ENCODE measurements at regions not wholly inside any gene's neighbourhood (a gene's known extent, or its start where the extent isn't known, plus 50 kb on each side); places are given as distances from the start of the nearest gene placed in this dataset.
"Not testable (repeated sequence)": the region's sequence is repeated elsewhere in the genome, so short reads cannot be mapped to it uniquely, and the experiment has no call there.

DNA sequence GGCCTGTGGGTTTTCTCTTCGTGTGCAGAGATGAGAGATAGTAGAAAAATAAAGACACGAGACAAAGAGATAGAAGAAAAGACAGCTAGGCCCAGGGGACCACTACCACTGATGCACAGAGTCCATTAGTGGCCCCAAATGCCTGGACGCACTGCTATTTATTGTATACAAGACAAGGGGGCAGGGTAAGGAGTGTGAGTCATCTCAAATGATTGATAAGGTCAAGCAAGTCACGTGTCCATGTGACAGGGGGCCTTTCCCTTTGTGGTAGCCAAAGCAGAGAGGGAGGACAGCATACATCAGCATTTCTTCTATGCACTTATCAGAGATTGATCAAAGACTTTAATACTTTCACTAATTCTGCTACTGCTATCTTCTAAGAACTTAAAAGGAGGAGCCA, 53.0 kb upstream of the PRSS16 start:
- not testable (repeated sequence) for TF ChIP-seq EZH2 (IDR thresholded peaks at IDR 0.05; ENCODE audit: low read depth, unreplicated experiment); POLR2AphosphoS5 (IDR thresholded peaks at IDR 0.05; ENCODE audit: low read depth); JUNB (IDR thresholded peaks at IDR 0.05; ENCODE audit: unreplicated experiment)
- TF ChIP-seq, protein P1, sequence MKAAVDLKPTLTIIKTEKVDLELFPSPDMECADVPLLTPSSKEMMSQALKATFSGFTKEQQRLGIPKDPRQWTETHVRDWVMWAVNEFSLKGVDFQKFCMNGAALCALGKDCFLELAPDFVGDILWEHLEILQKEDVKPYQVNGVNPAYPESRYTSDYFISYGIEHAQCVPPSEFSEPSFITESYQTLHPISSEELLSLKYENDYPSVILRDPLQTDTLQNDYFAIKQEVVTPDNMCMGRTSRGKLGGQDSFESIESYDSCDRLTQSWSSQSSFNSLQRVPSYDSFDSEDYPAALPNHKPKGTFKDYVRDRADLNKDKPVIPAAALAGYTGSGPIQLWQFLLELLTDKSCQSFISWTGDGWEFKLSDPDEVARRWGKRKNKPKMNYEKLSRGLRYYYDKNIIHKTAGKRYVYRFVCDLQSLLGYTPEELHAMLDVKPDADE (IDR thresholded peaks at IDR 0.05) = not testable (repeated sequence)
- TF ChIP-seq, protein P2, sequence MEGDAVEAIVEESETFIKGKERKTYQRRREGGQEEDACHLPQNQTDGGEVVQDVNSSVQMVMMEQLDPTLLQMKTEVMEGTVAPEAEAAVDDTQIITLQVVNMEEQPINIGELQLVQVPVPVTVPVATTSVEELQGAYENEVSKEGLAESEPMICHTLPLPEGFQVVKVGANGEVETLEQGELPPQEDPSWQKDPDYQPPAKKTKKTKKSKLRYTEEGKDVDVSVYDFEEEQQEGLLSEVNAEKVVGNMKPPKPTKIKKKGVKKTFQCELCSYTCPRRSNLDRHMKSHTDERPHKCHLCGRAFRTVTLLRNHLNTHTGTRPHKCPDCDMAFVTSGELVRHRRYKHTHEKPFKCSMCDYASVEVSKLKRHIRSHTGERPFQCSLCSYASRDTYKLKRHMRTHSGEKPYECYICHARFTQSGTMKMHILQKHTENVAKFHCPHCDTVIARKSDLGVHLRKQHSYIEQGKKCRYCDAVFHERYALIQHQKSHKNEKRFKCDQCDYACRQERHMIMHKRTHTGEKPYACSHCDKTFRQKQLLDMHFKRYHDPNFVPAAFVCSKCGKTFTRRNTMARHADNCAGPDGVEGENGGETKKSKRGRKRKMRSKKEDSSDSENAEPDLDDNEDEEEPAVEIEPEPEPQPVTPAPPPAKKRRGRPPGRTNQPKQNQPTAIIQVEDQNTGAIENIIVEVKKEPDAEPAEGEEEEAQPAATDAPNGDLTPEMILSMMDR (conservative IDR thresholded peaks at IDR 0.05; ENCODE audit: low read depth in 2 of 2) = not testable (repeated sequence)
- TF ChIP-seq, protein P3, sequence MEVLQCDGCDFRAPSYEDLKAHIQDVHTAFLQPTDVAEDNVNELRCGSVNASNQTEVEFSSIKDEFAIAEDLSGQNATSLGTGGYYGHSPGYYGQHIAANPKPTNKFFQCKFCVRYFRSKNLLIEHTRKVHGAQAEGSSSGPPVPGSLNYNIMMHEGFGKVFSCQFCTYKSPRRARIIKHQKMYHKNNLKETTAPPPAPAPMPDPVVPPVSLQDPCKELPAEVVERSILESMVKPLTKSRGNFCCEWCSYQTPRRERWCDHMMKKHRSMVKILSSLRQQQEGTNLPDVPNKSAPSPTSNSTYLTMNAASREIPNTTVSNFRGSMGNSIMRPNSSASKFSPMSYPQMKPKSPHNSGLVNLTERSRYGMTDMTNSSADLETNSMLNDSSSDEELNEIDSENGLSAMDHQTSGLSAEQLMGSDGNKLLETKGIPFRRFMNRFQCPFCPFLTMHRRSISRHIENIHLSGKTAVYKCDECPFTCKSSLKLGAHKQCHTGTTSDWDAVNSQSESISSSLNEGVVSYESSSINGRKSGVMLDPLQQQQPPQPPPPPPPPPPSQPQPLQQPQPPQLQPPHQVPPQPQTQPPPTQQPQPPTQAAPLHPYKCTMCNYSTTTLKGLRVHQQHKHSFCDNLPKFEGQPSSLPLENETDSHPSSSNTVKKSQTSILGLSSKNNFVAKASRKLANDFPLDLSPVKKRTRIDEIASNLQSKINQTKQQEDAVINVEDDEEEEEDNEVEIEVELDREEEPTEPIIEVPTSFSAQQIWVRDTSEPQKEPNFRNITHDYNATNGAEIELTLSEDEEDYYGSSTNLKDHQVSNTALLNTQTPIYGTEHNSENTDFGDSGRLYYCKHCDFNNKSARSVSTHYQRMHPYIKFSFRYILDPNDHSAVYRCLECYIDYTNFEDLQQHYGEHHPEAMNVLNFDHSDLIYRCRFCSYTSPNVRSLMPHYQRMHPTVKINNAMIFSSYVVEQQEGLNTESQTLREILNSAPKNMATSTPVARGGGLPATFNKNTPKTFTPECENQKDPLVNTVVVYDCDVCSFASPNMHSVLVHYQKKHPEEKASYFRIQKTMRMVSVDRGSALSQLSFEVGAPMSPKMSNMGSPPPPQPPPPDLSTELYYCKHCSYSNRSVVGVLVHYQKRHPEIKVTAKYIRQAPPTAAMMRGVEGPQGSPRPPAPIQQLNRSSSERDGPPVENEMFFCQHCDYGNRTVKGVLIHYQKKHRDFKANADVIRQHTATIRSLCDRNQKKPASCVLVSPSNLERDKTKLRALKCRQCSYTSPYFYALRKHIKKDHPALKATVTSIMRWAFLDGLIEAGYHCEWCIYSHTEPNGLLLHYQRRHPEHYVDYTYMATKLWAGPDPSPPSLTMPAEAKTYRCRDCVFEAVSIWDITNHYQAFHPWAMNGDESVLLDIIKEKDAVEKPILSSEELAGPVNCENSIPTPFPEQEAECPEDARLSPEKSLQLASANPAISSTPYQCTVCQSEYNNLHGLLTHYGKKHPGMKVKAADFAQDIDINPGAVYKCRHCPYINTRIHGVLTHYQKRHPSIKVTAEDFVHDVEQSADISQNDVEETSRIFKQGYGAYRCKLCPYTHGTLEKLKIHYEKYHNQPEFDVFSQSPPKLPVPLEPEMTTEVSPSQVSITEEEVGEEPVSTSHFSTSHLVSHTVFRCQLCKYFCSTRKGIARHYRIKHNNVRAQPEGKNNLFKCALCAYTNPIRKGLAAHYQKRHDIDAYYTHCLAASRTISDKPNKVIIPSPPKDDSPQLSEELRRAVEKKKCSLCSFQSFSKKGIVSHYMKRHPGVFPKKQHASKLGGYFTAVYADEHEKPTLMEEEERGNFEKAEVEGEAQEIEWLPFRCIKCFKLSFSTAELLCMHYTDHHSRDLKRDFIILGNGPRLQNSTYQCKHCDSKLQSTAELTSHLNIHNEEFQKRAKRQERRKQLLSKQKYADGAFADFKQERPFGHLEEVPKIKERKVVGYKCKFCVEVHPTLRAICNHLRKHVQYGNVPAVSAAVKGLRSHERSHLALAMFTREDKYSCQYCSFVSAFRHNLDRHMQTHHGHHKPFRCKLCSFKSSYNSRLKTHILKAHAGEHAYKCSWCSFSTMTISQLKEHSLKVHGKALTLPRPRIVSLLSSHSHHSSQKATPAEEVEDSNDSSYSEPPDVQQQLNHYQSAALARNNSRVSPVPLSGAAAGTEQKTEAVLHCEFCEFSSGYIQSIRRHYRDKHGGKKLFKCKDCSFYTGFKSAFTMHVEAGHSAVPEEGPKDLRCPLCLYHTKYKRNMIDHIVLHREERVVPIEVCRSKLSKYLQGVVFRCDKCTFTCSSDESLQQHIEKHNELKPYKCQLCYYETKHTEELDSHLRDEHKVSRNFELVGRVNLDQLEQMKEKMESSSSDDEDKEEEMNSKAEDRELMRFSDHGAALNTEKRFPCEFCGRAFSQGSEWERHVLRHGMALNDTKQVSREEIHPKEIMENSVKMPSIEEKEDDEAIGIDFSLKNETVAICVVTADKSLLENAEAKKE (CRISPR knock-in tag; IDR thresholded peaks at IDR 0.05) = not testable (repeated sequence)
